K562 (cell line): ENCODE measurements at regions not wholly inside any gene's neighbourhood (a gene's known extent, or its start where the extent isn't known, plus 50 kb on each side); places are given as distances from the start of the nearest gene placed in this dataset.

ENCODE experiments used
- ATAC-seq: fragments of 200-7000 bp; cut with Tn5 transposase; 3 replicates; pipeline ENCODE4 v1.9.1; 2020; ENCODE audit warnings: moderate library complexity
- BruUV-seq: library from RNA; stranded (reverse); fragments of 400-500 nt; replicated peaks from 2 replicates; lab custom pipeline; 2021; lab: Mats Ljungman, UMichigan
- CTCF ChIA-PET: fragments of 300-600 bp; formaldehyde crosslinking; extraction: SDS; loops from one replicate; lab custom pipeline; 2021; ENCODE audit warnings: low intra/inter-chr PET ratio; lab: Yijun Ruan, JAX
- POLR2A ChIA-PET: fragments of 300-600, 350-650 bp; sonication (Branson Sonifier 250); formaldehyde crosslinking; extraction: SDS; loops from one replicate; lab custom pipeline; 2021; ENCODE audit warnings: antibody characterized with exemption, inconsistent platforms; lab: Yijun Ruan, JAX
- DNase-seq, 4 experiments: peaks; one replicate each; pipeline versions ENCODE4 v3.0.0 to v3.0.0-alpha.2; 2011 to 2018; ENCODE audit warnings: low spot score in 3 of 4, mixed read lengths in 3 of 4; ENCODE audit errors: extremely low read depth in 1 of 4
- FAIRE-seq: peaks from 2 replicates; lab custom pipeline; 2011; peaks lifted over from hg19 to GRCh38; lab: Jason Lieb, UNC
- H2AFZ ChIP-seq: 2 replicates; pipeline ENCODE4 v1.6.0; 2011; ENCODE audit warnings: low read depth, low read length, control low read depth, inconsistent platforms
- H3K27ac ChIP-seq: fragments of 200-600 bp; 3 replicates; pipeline ENCODE4 v1.8.0; 2011; ENCODE audit warnings: low read depth, mild to moderate bottlenecking, control low read depth, inconsistent platforms, low read length, moderate library complexity, mixed read lengths; ENCODE audit errors: extremely low read depth
- H3K27me3 ChIP-seq, 2 experiments: fragments of 300-600 bp in 1 of 2; 2 replicates in 1 of 2; 3 replicates in 1 of 2; pipeline versions ENCODE4 v1.6.0 to v1.8.0; 2011; ENCODE audit warnings: inconsistent platforms in 2 of 2, low read length in 2 of 2, mild to moderate bottlenecking in 1 of 2, mixed read lengths in 1 of 2, moderate library complexity in 1 of 2; ENCODE audit not compliant: control insufficient read depth in 2 of 2, insufficient read depth in 2 of 2
- H3K36me3 ChIP-seq: fragments of 300-600 bp; 3 replicates; pipeline ENCODE4 v1.8.0; 2011; ENCODE audit warnings: mild to moderate bottlenecking, low read length, inconsistent platforms; ENCODE audit not compliant: control insufficient read depth, insufficient read depth
- H3K4me1 ChIP-seq, 2 experiments: fragments of 200-600 bp in 1 of 2; replicated peaks in 1 of 2; 2 replicates in 1 of 2; 3 replicates in 1 of 2; pipeline versions ENCODE4 v1.5.1 to v1.8.0; 2011; ENCODE audit warnings: inconsistent platforms in 2 of 2, low read length in 2 of 2, mild to moderate bottlenecking in 1 of 2, mixed read lengths in 1 of 2, moderate library complexity in 1 of 2; ENCODE audit not compliant: control insufficient read depth in 2 of 2, insufficient read depth in 2 of 2
- H3K4me2 ChIP-seq: 2 replicates; pipeline ENCODE4 v1.6.1; 2011; ENCODE audit warnings: low read length, control low read depth, inconsistent platforms, mixed read lengths; ENCODE audit not compliant: insufficient read depth
- H3K4me3 ChIP-seq: fragments of 200-600 bp; sonication (generic), shearing (Covaris generic); 2 replicates; pipeline ENCODE4 v1.5.1; 2016; ENCODE audit warnings: control low read depth, inconsistent platforms
- H3K79me2 ChIP-seq: fragments of 200-600 bp; 3 replicates; pipeline ENCODE4 v1.8.0; 2011; ENCODE audit warnings: low read length, inconsistent platforms; ENCODE audit not compliant: control insufficient read depth, insufficient read depth
- H3K9ac ChIP-seq, 2 experiments: 2 replicates each; pipeline versions ENCODE4 v1.6.0 to v1.6.1; 2011; ENCODE audit warnings: low read depth in 2 of 2, low read length in 2 of 2, control low read depth in 1 of 2, inconsistent platforms in 1 of 2, mild to moderate bottlenecking in 1 of 2, mixed read lengths in 1 of 2; ENCODE audit not compliant: insufficient read depth in 1 of 2
- H3K9me1 ChIP-seq: one replicate; pipeline ENCODE4 v1.6.0; 2011; ENCODE audit warnings: inconsistent platforms, mild to moderate bottlenecking, low read length, moderate library complexity; ENCODE audit not compliant: control insufficient read depth, insufficient read depth
- H3K9me3 ChIP-seq: replicated peaks from 2 replicates; pipeline ENCODE4 v1.5.1; 2011; ENCODE audit warnings: low read depth, low read length, inconsistent platforms; ENCODE audit not compliant: control insufficient read depth, insufficient read depth
- H4K20me1 ChIP-seq: replicated peaks from 2 replicates; pipeline ENCODE4 v1.6.1; 2011; ENCODE audit warnings: low read length, inconsistent platforms, mixed read lengths; ENCODE audit not compliant: control insufficient read depth, insufficient read depth
- ATF7 ChIP-seq: fragments of 450-650 bp; IDR thresholded peaks from 2 replicates; pipeline ENCODE4 v1.7.1; 2014; ENCODE audit warnings: mild to moderate bottlenecking, moderate library complexity
- RBM25 ChIP-seq: fragments of 200-400 bp; formaldehyde crosslinking; IDR thresholded peaks from 2 replicates; pipeline ENCODE4 v1.6.1; 2018; ENCODE audit warnings: low read length, low read depth, moderate library complexity; ENCODE audit not compliant: severe bottlenecking
- ZC3H4 ChIP-seq: sonication (generic); formaldehyde crosslinking; IDR thresholded peaks from 2 replicates; pipeline ENCODE4 v1.9.0; 2021; ENCODE audit warnings: missing genetic modification reagents, borderline replicate concordance
- ZNF121 ChIP-seq: sonication (generic); formaldehyde crosslinking; conservative IDR thresholded peaks from 2 replicates; pipeline ENCODE4 v1.8.0; 2022; ENCODE audit warnings: missing genetic modification reagents
- ZNF589 ChIP-seq: fragments of 200-800 bp; sonication (Bioruptor generic); IDR thresholded peaks from 2 replicates; pipeline ENCODE4 v1.6.1; 2016; ENCODE audit warnings: low read depth, missing genetic modification characterization, missing compliant biosample characterization
- WGBS: fragments of 100-300 bp; shearing (Covaris generic); methylation state at CpG from one replicate; pipeline ENCODE4 v1.1.6; 2016; ENCODE audit warnings: low coverage, mixed read lengths; ENCODE audit not compliant: insufficient coverage; ENCODE audit errors: missing lambda C conversion rate; 5-methylcytosine and 5-hydroxymethylcytosine counted together
- in situ Hi-C: fragments of 300-500 bp; cut with MboI; formaldehyde crosslinking; loops from 4 replicates; pipeline ENCODE4 v1.15.0; 2018; ENCODE audit warnings: inconsistent platforms, mixed read lengths
- intact Hi-C: fragments of 100-400 bp; cut with micrococcal nuclease; formaldehyde crosslinking; loops from 2 replicates; pipeline ENCODE4 v1.14.2; 2022
- TF ChIP-seq, protein P1 (sequence below), 2 experiments: fragments of 450-650 bp in 1 of 2; sonication (generic) in 1 of 2; formaldehyde crosslinking in 1 of 2; IDR thresholded peaks in 1 of 2; conservative IDR thresholded peaks in 1 of 2; 2 replicates each; pipeline versions ENCODE4 v1.6.1 to v1.8.1; 2016 to 2023; ENCODE audit warnings: mild to moderate bottlenecking in 2 of 2, moderate library complexity in 2 of 2, inconsistent platforms in 1 of 2, missing genetic modification reagents in 1 of 2

DNA sequence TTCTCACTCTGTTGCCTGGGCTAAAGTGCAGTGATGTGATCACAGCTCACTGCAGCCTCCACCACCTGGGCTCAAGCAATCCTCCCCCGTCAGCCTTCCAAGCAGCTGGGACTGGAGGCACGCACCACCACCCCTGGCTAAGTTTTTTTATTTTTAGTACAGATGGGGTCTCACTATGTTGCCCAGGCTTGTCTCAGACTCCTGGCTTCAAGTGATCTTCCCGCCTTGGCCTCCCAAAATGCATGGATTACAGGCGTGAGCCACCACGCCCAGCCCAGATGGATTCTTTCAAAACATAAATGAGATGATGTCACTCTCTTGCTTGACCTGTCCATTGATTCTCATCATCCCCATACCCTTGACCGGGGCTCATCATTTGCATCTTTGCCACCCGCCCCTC is 72.6 kb upstream of the SLC6A6 start:
- ATAC-seq (no peak), FAIRE-seq (no peak), DNase-seq (no peak)
- Histone ChIP-seq H2AFZ (0 out of 2 replicates have a peak overlapping the region, but pooled peaks have one; percentile 18), H4K20me1 (no peaks in the 10 kb centered on the region), H3K4me3 (no peak overlapping the region), H3K9ac (no peak overlapping the region), H3K79me2 (no peaks in the 10 kb centered on the region), H3K9me3 (no peaks in the 10 kb centered on the region), H3K36me3 (no peaks in the 10 kb centered on the region), H3K9me1 (no peaks in the 10 kb centered on the region), H3K4me2 (no peak overlapping the region), H3K4me1 (0 out of 5 replicates have a peak, but pooled peaks cover 0 to 3% of the 10 kb centered on the region in 2 experiments), H3K27ac (no peak overlapping the region), H3K27me3 (no peaks in the 10 kb centered on the region; a peak in 1 of 5 replicates)
- no TSS peak for BruUV-seq
- no peak for TF ChIP-seq ATF7
- TF ChIP-seq, protein P1, sequence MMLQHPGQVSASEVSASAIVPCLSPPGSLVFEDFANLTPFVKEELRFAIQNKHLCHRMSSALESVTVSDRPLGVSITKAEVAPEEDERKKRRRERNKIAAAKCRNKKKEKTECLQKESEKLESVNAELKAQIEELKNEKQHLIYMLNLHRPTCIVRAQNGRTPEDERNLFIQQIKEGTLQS (IDR thresholded peaks at IDR 0.05): peak; percentile 45
- TF ChIP-seq, protein P1 (CRISPR knock-in tag; conservative IDR thresholded peaks at IDR 0.05): no peak
- no peak for TF ChIP-seq ZNF589 (CRISPR knock-in tag)
- TF ChIP-seq ZC3H4: no peak
- peak; percentile 84 for TF ChIP-seq ZNF121 (CRISPR knock-in tag)
- TF ChIP-seq RBM25: peak; percentile 17
- WGBS: 43% methylated on average over 7 of the region's 7 CpGs
- POLR2A ChIA-PET: interaction anchor here (0.9 to 1.7 kb wide), 4 partner anchors 10 to 516 kb away, joined by 3 to 6 read pairs (median 4); no protein-coding TSS in a partner anchor
- CTCF ChIA-PET: no interaction called here
- intact Hi-C loops: no loop called here
- in situ Hi-C loops: no loop called here
